Neural crest cell (in vitro differentiated cells): ENCODE measurements at regions not wholly inside any gene's neighbourhood (a gene's known extent, or its start where the extent isn't known, plus 50 kb on each side); places are given as distances from the start of the nearest gene placed in this dataset.

ENCODE experiments used
- DNase-seq: peaks from one replicate; pipeline ENCODE4 v3.0.0; 2021; ENCODE audit warnings: low read depth, mixed read lengths, low spot score
- H3K27ac Mint-ChIP-seq: one replicate; pipeline ENCODE4 v1.8.0; 2021; ENCODE audit warnings: mild to moderate bottlenecking, mixed read lengths; ENCODE audit not compliant: unreplicated experiment
- H3K27me3 Mint-ChIP-seq: 2 replicates; pipeline ENCODE4 v1.8.0; 2021; ENCODE audit warnings: low read depth, mild to moderate bottlenecking, mixed read lengths
- H3K36me3 Mint-ChIP-seq: 2 replicates; pipeline ENCODE4 v1.8.0; 2021; ENCODE audit warnings: low read depth, mild to moderate bottlenecking, mixed read lengths
- H3K4me1 Mint-ChIP-seq: 2 replicates; pipeline ENCODE4 v1.8.0; 2021; ENCODE audit warnings: mixed read lengths
- H3K4me3 Mint-ChIP-seq: one replicate; pipeline ENCODE4 v1.8.0; 2021; ENCODE audit warnings: mild to moderate bottlenecking, mixed read lengths
- H3K9me3 Mint-ChIP-seq: 2 replicates; pipeline ENCODE4 v1.8.0; 2021; ENCODE audit warnings: mixed read lengths
- CTCF ChIP-seq: fragments of 200-600 bp; sonication (generic); conservative IDR thresholded peaks from 2 replicates; pipeline ENCODE4 v1.5.0; 2021; ENCODE audit warnings: antibody characterized with exemption, mild to moderate bottlenecking

- Mint-ChIP-seq H3K4me3 (no peak overlapping the region), H3K27me3 (no peaks in the 10 kb centered on the region), H3K36me3 (peaks cover 5% of the 10 kb centered on the region), H3K9me3 (peaks cover 6% of the 10 kb centered on the region), H3K4me1 (peaks cover 3% of the 10 kb centered on the region), H3K27ac (no peak overlapping the region)
- no peak for TF ChIP-seq CTCF
- no peak for DNase-seq
Measured at GRCh38 chr16:62903961-62904502, 867.8 kb upstream of the CDH8 start.

- Mint-ChIP-seq H3K36me3 (peaks cover 2% of the 10 kb centered on the region), H3K27me3 (no peaks in the 10 kb centered on the region), H3K4me1 (no peaks in the 10 kb centered on the region), H3K27ac (no peak overlapping the region), H3K9me3 (peaks cover 3% of the 10 kb centered on the region), H3K4me3 (no peak overlapping the region)
- no peak for TF ChIP-seq CTCF
- no peak for DNase-seq
Measured at GRCh38 chr16:62899737-62900136, 863.5 kb upstream of the CDH8 start.

- Mint-ChIP-seq H3K9me3 (peaks cover 29% of the 10 kb centered on the region), H3K36me3 (peaks cover 13% of the 10 kb centered on the region), H3K4me1 (no peaks in the 10 kb centered on the region), H3K27ac (no peak overlapping the region), H3K4me3 (no peak overlapping the region), H3K27me3 (no peaks in the 10 kb centered on the region)
- DNase-seq: no peak
- no peak for TF ChIP-seq CTCF
Measured at GRCh38 chr16:62889097-62889496, 852.9 kb upstream of the CDH8 start.

- Mint-ChIP-seq H3K4me3 (no peak overlapping the region), H3K9me3 (peaks cover 8% of the 10 kb centered on the region), H3K4me1 (peaks cover 20% of the 10 kb centered on the region), H3K27me3 (no peaks in the 10 kb centered on the region), H3K27ac (no peak overlapping the region), H3K36me3 (peaks cover 2% of the 10 kb centered on the region)
- no peak for TF ChIP-seq CTCF
- DNase-seq: no peak
Measured at GRCh38 chr16:62883509-62883908, 847.3 kb upstream of the CDH8 start.

GRCh38 chr16:62882552-62883221, 846.4 kb upstream of the CDH8 start:
- H3K27ac Mint-ChIP-seq: no peak overlapping the region
- H3K36me3 Mint-ChIP-seq: no peaks in the 10 kb centered on the region

More at GRCh38 chr16:62882552-62883221, 846.4 kb upstream of the CDH8 start:
- no peak for TF ChIP-seq CTCF
- H3K9me3 Mint-ChIP-seq: peaks cover 7% of the 10 kb centered on the region
- H3K4me1 Mint-ChIP-seq: peaks cover 20% of the 10 kb centered on the region
- DNase-seq: no peak
- no peaks in the 10 kb centered on the region for H3K27me3 Mint-ChIP-seq
- no peak overlapping the region for H3K4me3 Mint-ChIP-seq
